ENCODE measurements at regions not wholly inside any gene's neighbourhood (a gene's known extent, or its start where the extent isn't known, plus 50 kb on each side); places are given as distances from the start of the nearest gene placed in this dataset.

GRCh38 chr3:72143966-72144717, 359.2 kb upstream of the PROK2 start:
- intact Hi-C loops (cut with DNase I; ENCODE audit: low total_unique reads): no loop called here

GRCh38 chr3:72143322-72143721, 358.4 kb upstream of the PROK2 start:
- Histone ChIP-seq H3K4me1 (peaks cover 0 to 33% (median 7%) of the 10 kb centered on the region in 4 donors), H3K27me3 (no peaks in the 10 kb centered on the region), H3K27ac (no peak overlapping the region), H3K9me3 (no peaks in the 10 kb centered on the region), H3K36me3 (no peaks in the 10 kb centered on the region), H3K4me3 (no peak overlapping the region)
- no peak for TF ChIP-seq CTCF (IDR thresholded peaks at IDR 0.05)
- no peak for DNase-seq
- intact Hi-C loops (cut with DNase I; ENCODE audit: low total_unique reads): no loop called here

More at GRCh38 chr3:72143966-72144717, 359.2 kb upstream of the PROK2 start:
- DNase-seq: no peak
- H3K9me3 ChIP-seq: no peaks in the 10 kb centered on the region
- H3K36me3 ChIP-seq: no peaks in the 10 kb centered on the region
- no peaks in the 10 kb centered on the region for H3K27me3 ChIP-seq
- peaks cover 0 to 29% (median 4%) of the 10 kb centered on the region in 4 donors for H3K4me1 ChIP-seq
- no peak overlapping the region for H3K27ac ChIP-seq
- H3K4me3 ChIP-seq: no peak overlapping the region
- no peak for TF ChIP-seq CTCF (IDR thresholded peaks at IDR 0.05)

GRCh38 chr3:72142028-72142427, 357.1 kb upstream of the PROK2 start:
- Histone ChIP-seq H3K27ac (no peak overlapping the region), H3K27me3 (no peaks in the 10 kb centered on the region), H3K4me1 (peaks cover 0 to 46% (median 16%) of the 10 kb centered on the region in 4 donors), H3K9me3 (no peaks in the 10 kb centered on the region), H3K36me3 (no peaks in the 10 kb centered on the region), H3K4me3 (no peak overlapping the region)
- DNase-seq: no peak
- intact Hi-C loops (cut with DNase I; ENCODE audit: low total_unique reads): no loop called here
- TF ChIP-seq CTCF (IDR thresholded peaks at IDR 0.05): no peak

GRCh38 chr3:72141264-72141663, 356.3 kb upstream of the PROK2 start:
- Histone ChIP-seq H3K9me3 (no peaks in the 10 kb centered on the region), H3K27me3 (no peaks in the 10 kb centered on the region), H3K4me1 (peaks cover 0 to 48% (median 16%) of the 10 kb centered on the region in 4 donors), H3K36me3 (no peaks in the 10 kb centered on the region), H3K4me3 (no peak overlapping the region), H3K27ac (no peak overlapping the region)
- no peak for TF ChIP-seq CTCF (IDR thresholded peaks at IDR 0.05)
- intact Hi-C loops (cut with DNase I; ENCODE audit: low total_unique reads): no loop called here
- no peak for DNase-seq

- DNase-seq: no peak
- Histone ChIP-seq H3K36me3 (no peaks in the 10 kb centered on the region), H3K27me3 (no peaks in the 10 kb centered on the region), H3K9me3 (no peaks in the 10 kb centered on the region), H3K27ac (no peak overlapping the region), H3K4me1 (peaks cover 0 to 33% (median 16%) of the 10 kb centered on the region in 4 donors), H3K4me3 (no peak overlapping the region)
- intact Hi-C loops (cut with DNase I; ENCODE audit: low total_unique reads): no loop called here
- no peak for TF ChIP-seq CTCF (IDR thresholded peaks at IDR 0.05)
Measured at GRCh38 chr3:72139316-72139715, 354.4 kb upstream of the PROK2 start.

Measured in tibial artery (tissue), 4 donors.